ENCODE measurements at regions not wholly inside any gene's neighbourhood (a gene's known extent, or its start where the extent isn't known, plus 50 kb on each side); places are given as distances from the start of the nearest gene placed in this dataset.
A peak's percentile ranks its signal among the peaks of the same experiment; 100 is the strongest.

GRCh38 chrX:107514944-107515343, 65.5 kb downstream of the FRMPD3 start:
- no peak for TF ChIP-seq CTCF (IDR thresholded peaks at IDR 0.05; ENCODE audit: control extremely low read depth, extremely low read depth, low read depth, missing control alignments)
- CTCF ChIA-PET, result no interaction called here
- no peak for DNase-seq (ENCODE audit: extremely low spot score)
- POLR2A ChIA-PET, result no interaction called here

- no peak for TF ChIP-seq CTCF (IDR thresholded peaks at IDR 0.05; ENCODE audit: control extremely low read depth, extremely low read depth, low read depth, missing control alignments)
- CTCF ChIA-PET, result no interaction called here
- no peak for DNase-seq (ENCODE audit: extremely low spot score)
- POLR2A ChIA-PET, result no interaction called here
Observed at GRCh38 chrX:107521877-107522586, 72.6 kb downstream of the FRMPD3 start.

GRCh38 chrX:107522901-107523300, 73.4 kb downstream of the FRMPD3 start:
- DNase-seq (ENCODE audit: extremely low spot score), result no peak
- ChIA-PET POLR2A (no interaction called here), CTCF (interaction anchor here (1.5 kb wide), 1 partner anchor 18 kb away, joined by 5 read pairs; no protein-coding TSS in a partner anchor)
- no peak for TF ChIP-seq CTCF (IDR thresholded peaks at IDR 0.05; ENCODE audit: control extremely low read depth, extremely low read depth, low read depth, missing control alignments)

GRCh38 chrX:107526141-107526540, 76.7 kb downstream of the FRMPD3 start:
- TF ChIP-seq CTCF (IDR thresholded peaks at IDR 0.05; ENCODE audit: control extremely low read depth, extremely low read depth, low read depth, missing control alignments), result no peak
- ChIA-PET CTCF (no interaction called here), POLR2A (no interaction called here)
- DNase-seq (ENCODE audit: extremely low spot score), result no peak

GRCh38 chrX:107530141-107530540, 80.7 kb downstream of the FRMPD3 start:
- ChIA-PET POLR2A (no interaction called here), CTCF (interaction anchor here (1.3 kb wide), 1 partner anchor 8 kb away, joined by 4 read pairs; no protein-coding TSS in a partner anchor)
- no peak for DNase-seq (ENCODE audit: extremely low spot score)
- no peak for TF ChIP-seq CTCF (IDR thresholded peaks at IDR 0.05; ENCODE audit: control extremely low read depth, extremely low read depth, low read depth, missing control alignments)

GRCh38 chrX:107537815-107538214, 88.4 kb downstream of the FRMPD3 start:
- DNase-seq (ENCODE audit: extremely low spot score), result peak; percentile 12
- ChIA-PET CTCF (interaction anchor here (0.8 to 1.2 kb wide), 3 partner anchors 8 to 54 kb away, joined by 3 to 4 read pairs (median 3); no protein-coding TSS in a partner anchor), POLR2A (no interaction called here)
- TF ChIP-seq CTCF (IDR thresholded peaks at IDR 0.05; ENCODE audit: control extremely low read depth, extremely low read depth, low read depth, missing control alignments), result peak; percentile 10
